HG03045 (cell line): ENCODE measurements at regions not wholly inside any gene's neighbourhood (a gene's known extent, or its start where the extent isn't known, plus 50 kb on each side); places are given as distances from the start of the nearest gene placed in this dataset.
"Not testable (repeated sequence)": the region's sequence is repeated elsewhere in the genome, so short reads cannot be mapped to it uniquely, and the experiment has no call there.

Source experiments
- ATAC-seq: cut with Tn5 transposase; IDR thresholded peaks from one replicate; pipeline ENCODE4 v1.9.1; 2021; ENCODE audit warnings: mild to moderate bottlenecking, moderate library complexity; ENCODE audit not compliant: unreplicated experiment

- no peak for ATAC-seq
Observed at GRCh38 chr12:31822761-31823160, 93.9 kb upstream of the AMN1 start.

GRCh38 chr12:31821484-31821883 lies 92.7 kb upstream of the AMN1 start:
- no peak for ATAC-seq

DNA sequence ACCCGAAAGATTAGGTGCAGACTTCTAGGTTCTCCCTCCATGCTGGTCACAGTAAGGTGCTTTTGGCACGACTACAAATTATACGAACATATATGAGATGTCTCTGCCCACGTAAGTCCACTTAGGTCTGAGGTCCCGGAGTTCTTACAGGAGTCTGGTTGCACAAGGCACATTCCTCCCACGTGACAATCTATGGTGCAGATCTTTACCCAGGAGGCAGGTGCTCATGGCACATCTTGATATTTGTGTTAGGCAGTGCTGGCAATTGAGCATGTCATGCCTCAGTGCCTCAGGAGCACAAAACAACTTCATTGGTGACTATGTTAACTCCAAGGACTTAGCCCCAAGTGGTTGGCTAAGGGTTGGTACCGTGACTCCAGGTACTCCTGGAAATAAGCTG lies 92.0 kb upstream of the AMN1 start:
- no peak for ATAC-seq

DNA sequence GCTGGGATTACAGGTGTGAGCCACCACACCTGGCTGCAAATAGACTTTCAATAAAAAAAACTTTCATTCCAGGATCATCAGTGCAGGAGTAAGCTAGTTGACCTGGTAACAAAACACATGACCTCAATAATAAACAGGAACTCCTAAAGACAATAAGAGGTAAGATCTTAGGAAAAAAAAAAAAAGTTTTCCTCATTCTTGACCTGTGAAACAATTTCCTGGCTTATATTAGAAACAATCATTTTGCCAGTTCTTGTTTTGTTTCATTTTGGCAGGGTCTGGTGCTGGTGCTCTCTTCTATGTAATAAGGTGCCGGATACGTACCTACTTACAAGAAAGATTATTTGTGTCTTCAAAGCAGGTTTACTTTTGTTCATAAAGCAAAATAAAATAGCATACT lies 90.6 kb upstream of the AMN1 start:
- no peak for ATAC-seq

GRCh38 chr12:31818623-31819268 lies 89.9 kb upstream of the AMN1 start:
- ATAC-seq, result no peak

DNA sequence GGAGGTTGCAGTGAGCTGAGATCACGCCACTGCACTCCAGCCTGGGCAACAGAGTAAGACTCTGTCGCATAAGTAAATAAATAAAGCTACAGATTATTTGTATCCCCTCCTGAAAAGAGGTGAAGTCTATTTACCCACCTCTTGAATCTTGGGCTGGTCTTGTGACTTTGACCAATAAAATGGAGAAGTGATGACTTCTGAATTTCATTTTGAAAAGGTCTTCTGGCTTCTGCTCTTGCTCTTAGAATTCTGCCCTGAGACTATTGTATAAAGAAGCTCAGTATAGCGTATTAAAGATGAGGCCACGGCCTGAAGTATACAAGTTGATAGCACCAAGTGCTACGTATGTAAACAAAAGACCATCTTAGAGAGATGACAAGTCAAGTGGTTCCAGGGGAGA lies 88.3 kb upstream of the AMN1 start:
- ATAC-seq, result no peak

DNA sequence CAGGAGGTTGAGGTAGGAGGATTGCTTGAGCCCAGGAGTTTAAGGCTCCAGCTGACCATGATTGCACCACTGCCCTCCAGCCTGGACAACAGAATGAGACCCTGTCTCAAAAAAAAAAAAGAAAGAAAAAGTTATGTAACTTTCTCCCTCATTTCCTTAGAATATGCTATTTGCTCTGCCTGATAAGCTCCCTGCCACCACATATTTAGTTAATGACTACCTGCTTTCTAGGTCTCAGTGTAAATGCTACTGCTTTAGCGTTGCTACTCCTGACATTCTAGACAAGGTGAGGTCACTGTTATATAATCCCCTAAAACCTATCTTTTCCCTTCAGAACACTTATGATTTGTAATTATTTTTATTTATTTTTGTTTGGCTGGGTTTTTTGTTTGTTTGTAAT lies 86.3 kb upstream of the AMN1 start:
- ATAC-seq, result no peak

DNA sequence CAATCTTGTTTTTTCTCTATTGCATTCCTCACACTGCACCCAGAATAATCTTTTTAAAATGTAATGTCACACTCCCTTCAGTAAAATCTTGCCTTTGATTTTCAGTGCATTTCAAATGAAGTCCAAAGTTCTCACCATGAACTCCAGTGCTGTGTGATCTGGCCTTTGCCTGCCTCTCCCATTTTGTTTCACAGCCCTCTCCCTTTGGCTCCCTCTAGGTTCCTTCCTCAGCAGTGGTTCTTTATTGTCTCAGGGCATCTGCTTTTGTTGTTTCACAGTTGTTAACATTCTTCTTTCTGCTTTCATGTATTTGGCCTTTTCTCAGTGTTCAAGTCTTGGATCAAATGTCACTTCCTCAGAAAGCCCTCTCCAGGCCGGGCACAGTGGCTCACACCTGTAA lies 84.5 kb upstream of the AMN1 start:
- ATAC-seq, result no peak

DNA sequence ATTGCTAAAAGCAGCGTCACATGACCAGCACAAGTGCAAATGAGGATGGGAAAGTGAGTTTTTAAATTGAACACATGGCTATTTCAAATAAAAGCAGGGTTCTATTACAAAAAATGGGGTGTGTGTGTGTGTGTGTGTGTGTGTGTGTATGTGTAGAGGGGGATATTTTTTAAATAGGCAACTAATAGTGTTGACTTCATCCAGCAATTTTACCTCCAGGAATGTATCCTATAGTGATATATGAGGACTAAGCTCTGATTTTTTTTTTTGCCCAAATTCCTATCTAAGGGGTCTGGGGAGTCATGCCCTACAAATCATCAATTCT lies 78.9 kb upstream of the AMN1 start:
- ATAC-seq, result no peak

DNA sequence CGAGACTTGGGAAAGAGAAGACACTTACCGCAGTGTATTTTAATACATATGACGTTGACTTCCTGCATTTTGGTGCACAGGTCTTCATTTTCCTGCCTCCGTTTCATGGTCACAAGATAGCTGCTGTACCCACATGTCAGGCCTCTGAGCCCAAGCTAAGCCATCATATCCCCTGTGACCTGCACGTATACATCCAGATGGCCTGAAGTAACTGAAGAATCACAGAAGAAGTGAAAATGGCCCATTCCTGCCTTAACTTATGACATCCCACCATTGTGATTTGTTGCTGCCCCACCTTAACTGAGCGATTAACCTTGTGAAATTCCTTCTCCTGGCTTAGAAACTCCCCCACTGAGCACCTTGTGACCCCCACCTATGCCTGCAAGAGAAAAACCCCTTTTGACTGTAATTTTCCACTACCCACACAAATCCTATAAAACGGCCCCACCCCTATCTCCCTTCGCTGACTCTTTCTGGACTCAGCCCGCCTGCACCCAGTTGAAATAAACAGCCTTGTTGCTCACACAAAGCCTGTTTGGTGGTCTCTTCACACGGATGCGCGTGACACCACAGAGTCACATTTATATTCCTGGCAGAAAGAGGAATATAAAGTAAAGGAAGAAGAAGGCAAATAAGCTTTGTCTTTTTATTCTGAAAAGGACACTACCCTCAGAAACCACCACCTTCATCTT lies 78.4 kb upstream of the AMN1 start:
- not testable (repeated sequence) for ATAC-seq

DNA sequence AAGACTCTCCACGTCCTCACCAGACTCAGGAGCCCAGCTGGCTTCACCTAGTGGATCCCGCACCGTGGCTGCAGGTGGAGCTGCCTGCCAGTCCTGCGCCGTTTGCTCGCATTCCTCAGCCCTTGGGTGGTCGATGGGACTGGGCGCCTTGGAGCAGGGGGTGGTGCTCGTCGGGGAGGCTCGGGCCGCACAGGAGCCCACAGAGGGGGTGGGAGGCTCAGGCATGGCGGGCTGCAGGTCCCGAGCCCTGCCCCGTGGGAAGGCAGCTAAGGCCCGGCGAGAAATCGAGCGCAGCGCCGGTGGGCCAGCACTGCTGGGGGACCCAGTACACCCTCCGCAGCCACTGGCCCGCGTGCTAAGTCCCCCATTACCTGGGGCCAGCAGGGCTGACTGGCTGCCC lies 76.9 kb upstream of the AMN1 start:
- not testable (repeated sequence) for ATAC-seq

DNA sequence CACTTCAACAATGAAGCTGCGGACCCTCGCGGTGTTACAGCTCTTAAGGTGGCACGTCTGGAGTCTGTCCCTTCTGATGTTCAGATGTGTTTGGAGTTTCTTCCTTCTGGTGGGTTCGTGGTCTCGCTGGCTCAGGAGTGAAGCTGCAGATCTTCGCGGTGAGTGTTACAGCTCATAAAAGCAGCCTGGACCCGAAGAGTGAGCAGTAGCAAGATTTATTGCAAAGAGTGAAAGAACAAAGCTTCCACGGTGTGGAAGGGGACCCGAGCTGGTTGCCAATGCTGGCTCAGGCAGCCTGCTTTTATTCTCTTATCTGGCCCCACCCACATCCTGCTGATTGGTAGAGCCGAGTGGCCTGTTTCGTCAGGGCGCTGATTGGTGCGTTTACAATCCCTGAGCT lies 75.9 kb upstream of the AMN1 start:
- not testable (repeated sequence) for ATAC-seq

DNA sequence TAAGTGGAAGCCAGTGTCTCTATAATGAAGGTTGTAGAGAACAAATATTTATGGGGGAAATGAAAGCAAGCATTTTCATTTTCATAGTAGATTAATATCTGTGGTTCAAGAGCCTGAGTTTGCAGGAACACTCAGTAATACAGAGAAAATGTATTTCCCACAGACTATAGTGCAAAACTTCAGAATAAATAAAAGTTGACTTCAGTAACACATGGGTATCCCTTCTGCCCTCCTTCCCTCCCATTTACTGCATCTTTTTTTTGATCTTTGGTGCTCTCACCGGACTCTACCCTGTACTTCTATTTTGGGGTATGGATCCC lies 75.3 kb upstream of the AMN1 start:
- no peak for ATAC-seq

DNA sequence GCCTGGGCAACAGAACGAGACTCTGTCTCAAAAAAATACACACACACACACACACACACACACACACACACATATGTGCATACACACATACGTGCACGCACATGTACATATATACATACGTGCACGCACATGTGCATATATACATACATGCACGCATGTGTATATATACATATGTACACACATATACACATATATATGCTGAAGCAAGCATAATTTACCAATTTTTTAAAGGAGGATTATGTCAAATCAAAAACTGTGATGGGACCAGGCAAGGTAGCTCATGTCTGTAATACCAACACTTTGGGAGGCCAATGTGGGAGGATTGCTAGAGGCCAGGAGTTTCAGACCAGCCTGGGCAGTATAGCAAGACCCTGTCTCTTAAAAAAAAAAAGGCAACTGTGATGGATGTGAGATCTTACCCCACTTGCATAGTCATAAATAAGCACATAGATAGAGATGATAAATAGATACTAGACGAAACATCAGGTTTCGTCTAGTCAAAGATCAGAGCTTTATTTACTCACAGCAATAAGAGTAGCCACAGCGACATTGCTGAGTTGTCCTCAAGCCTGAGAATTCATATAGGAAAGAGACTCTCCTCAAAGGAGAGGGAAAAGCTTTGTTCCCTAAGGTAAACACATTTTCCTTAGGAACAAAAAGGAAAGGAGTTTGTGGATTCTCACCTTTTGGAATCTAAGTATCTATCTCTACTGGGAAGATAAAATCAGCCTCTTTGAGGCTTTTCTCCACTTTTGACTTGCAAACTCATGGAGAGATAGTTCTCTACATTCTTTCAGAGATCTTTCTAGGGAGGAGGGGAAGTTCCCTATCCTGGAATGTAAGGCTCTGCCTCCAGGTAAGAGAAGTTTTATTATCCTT lies 74.7 kb upstream of the AMN1 start:
- no peak for ATAC-seq

- ATAC-seq, result no peak
Observed at GRCh38 chr12:31801872-31802271, 73.1 kb upstream of the AMN1 start.

DNA sequence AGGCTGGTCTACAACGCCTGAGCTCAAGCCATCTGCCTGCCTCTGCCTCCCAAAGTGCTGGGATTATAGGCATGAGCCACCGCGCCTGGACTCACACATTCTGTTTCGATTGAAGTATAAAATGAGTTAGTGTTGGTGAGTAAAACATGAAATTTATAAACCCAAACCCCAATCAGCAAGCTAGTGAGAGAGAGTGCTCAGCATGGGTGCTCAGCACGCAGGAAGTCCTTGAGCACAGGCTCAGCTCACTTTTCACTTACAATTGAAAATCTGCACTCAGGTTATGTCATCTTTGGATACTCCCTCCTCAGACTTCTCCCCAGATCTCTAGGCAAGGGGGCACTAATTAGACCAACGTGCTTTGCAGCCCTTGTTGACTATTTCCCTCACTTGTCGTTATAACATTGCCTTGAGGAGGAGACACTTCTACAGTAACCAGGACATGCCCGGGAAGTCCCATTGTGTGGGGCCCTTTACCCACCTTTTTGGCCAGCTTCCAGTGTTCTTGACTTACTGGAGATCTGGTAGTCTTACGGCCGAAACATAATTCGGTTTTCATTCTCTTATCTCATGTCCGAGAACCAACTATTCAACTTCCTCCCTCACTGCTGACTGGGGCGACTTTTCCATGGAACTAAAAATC lies 68.5 kb upstream of the AMN1 start:
- no peak for ATAC-seq

DNA sequence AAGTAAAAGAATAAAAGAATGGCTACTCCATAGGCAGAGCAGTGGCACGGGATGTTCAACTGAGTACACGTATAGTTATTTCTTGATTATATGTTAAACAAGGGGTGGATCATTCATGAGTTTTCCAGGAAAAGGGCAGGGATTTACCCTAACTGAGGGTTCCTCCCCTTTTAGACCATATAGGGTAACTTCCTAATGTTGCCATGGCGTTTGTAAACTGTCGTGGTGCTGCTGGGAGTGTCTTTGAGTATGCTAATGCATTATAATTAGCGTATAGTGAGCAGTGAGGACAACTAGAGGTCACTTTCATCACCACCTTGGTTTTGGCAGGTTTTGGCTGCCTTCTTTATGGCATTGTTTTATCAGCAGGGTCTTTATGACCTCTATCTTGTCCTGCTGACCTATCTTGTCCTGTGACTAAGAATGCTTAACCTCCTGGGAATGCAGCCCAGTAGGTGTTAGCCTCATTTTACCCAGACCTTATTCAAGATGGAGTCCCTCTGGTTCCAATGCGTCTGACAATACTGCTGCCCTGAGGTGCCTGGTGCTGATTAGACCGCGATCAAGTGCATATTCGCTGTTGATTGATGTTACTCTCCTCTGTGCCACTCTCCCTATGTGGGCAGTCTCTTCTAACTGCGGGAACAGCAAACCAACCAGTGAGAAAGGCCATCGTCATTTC lies 67.6 kb upstream of the AMN1 start:
- no peak for ATAC-seq

GRCh38 chr12:31794745-31795144 lies 65.9 kb upstream of the AMN1 start:
- no peak for ATAC-seq

GRCh38 chr12:31791265-31791664 lies 62.4 kb upstream of the AMN1 start:
- not testable (repeated sequence) for ATAC-seq

DNA sequence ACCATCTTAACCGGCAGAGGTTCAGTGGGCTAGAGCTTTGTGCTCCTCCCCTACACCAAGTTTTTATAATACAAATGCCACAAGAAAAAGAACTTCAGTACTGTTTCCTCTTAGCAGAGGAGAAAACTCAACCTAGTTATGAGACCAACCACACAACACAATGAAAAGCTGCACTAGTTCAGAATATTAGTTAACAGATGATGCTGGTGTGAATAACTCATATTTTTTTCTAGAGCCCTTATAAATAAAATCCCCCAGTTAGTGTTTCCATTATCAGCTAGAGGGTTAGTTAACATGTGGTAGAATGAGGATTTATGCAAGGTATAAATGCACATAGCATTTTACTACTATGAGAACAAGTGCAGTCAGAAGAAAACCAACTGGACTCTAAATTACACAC lies 61.9 kb upstream of the AMN1 start:
- no peak for ATAC-seq

GRCh38 chr12:31785318-31785717 lies 56.5 kb upstream of the AMN1 start:
- ATAC-seq, result no peak
